ENCODE measurements at regions not wholly inside any gene's neighbourhood (a gene's known extent, or its start where the extent isn't known, plus 50 kb on each side); places are given as distances from the start of the nearest gene placed in this dataset.

DNA sequence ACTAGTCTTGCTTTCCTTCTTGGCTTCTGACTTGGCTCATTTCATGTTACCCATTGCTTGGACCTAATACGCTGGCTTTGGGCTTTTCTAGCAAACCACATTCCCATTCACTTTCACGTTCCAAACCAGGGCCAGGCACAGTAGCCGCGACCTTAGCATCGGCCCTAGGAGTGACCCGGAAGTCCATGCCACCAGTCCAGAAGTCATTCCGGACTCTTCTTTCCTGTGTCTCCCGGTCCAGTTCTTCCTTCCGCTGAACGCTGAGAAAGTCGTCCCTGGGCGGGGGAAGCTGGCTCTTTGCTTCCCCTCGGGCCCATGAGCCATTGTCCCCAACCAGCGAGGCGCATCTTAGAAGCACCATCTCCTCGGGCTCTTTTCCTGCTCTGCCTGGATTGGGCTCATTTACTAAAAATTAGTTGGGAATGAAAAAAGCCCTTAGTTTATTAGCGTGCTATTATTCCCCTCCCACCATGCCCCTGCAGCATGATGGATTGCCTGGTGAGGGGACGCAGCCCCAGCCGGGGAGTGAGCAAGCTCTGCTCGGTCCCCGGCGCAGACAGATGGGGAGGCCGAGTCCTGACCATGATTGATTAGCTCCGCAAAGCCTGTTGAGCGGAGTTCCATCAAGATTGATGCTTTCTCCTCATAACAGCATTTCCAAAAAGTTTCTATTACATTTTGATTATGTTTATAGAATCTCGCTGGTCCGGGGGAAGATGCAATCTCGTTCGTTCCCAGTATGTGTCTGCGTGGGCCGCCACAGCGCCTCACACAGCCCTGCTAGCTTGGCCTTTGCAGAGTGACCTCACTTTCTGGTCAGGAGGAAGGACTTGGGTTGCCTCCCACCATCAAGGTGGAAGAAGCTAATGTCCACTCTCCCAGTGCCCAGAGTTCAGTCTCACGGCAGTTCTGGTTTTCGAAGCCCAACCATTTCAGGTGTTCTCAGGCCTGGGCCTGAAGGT is 115.1 kb upstream of the TOP1 start:
- no peak for DNase-seq (ENCODE audit: low spot score)
- Histone ChIP-seq H3K4me3 (no peak overlapping the region), H3K27ac (no peak overlapping the region)
- TF ChIP-seq, protein P1, sequence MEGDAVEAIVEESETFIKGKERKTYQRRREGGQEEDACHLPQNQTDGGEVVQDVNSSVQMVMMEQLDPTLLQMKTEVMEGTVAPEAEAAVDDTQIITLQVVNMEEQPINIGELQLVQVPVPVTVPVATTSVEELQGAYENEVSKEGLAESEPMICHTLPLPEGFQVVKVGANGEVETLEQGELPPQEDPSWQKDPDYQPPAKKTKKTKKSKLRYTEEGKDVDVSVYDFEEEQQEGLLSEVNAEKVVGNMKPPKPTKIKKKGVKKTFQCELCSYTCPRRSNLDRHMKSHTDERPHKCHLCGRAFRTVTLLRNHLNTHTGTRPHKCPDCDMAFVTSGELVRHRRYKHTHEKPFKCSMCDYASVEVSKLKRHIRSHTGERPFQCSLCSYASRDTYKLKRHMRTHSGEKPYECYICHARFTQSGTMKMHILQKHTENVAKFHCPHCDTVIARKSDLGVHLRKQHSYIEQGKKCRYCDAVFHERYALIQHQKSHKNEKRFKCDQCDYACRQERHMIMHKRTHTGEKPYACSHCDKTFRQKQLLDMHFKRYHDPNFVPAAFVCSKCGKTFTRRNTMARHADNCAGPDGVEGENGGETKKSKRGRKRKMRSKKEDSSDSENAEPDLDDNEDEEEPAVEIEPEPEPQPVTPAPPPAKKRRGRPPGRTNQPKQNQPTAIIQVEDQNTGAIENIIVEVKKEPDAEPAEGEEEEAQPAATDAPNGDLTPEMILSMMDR (IDR thresholded peaks at IDR 0.05), result no peak

DNA sequence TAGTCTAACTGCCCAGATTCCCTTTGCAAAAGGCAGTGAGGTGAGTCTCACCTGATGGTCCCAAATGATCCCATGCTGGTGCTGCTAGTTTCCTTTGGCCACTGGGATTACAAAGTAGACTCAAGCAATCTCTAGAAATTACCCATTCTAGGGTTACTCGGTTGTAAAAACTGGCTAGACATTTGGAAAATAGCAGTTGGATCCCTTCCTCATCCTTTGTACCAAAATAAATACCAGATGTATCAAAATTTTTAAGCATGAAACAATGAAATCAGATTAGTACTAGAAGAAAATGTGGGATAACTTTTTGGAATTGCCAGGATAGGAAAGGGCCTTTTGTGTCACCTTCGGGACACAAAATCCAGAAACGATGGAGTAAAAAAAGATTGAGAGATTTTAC is 112.9 kb upstream of the TOP1 start:
- TF ChIP-seq, protein P1 (IDR thresholded peaks at IDR 0.05), result no peak
- Histone ChIP-seq H3K4me3 (no peak overlapping the region), H3K27ac (no peak overlapping the region)
- no peak for DNase-seq (ENCODE audit: low spot score)

DNA sequence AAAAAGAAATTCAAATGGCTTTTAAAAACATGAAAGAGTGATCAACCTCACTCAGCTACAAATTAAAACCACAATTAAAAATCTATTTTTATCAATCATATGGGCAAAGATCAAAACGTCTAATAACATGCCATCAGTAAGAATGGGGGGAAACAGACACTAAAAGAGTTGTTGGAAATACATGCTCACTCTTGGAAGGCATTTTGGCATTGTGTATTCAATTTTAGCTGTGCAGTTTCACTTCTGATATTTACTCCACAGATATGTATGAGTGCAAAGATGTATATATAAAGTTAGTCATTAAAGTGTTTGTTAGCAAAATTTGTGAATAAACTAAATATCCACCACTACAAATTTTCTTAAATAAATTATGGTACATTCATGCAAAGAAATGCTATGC is 112.3 kb upstream of the TOP1 start:
- no peak overlapping the region for H3K27ac ChIP-seq
- no peak for DNase-seq (ENCODE audit: low spot score)
- TF ChIP-seq, protein P1 (IDR thresholded peaks at IDR 0.05), result no peak
- H3K4me3 ChIP-seq, result no peak overlapping the region

DNA sequence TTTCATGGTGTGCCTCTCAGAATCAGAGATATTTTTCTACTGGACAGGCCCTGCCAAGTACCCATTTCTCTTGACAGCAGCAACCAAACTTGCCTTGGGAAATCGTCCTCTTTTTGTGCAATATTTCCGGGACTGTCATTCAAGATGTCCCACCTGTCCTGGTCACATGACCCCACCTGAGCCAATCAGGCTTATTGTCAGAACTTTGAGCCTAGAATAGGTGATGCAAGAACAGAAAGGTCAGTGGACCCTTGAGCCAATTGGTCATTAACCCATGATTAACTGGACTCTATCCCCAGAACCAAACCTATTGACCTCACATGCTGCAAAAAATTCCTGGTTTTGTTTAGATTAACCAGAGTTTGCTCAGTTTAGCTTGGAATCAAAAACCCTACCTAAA is 108.3 kb upstream of the TOP1 start:
- TF ChIP-seq, protein P1 (IDR thresholded peaks at IDR 0.05), result no peak
- Histone ChIP-seq H3K27ac (no peak overlapping the region), H3K4me3 (no peak overlapping the region)
- DNase-seq (ENCODE audit: low spot score), result no peak

DNA sequence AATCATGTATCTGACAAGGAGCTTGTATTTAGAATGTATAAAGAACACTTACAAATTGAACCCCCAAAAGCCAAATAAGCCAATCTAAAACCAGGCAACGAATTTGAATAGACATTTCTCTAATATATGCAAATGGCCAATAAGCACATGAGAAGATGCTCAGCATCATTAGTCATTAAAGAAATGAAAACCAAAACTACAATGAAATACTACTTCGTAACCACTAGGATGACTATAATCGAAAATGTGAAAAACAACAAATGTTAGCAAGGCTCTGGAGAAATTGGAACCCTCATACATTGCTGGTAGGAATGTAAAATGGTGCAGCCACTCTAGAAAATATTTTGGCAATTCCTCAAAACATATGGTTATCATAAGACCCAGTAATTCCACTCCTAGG is 105.8 kb upstream of the TOP1 start:
- TF ChIP-seq, protein P1 (IDR thresholded peaks at IDR 0.05), result no peak
- DNase-seq (ENCODE audit: low spot score), result no peak
- H3K4me3 ChIP-seq, result no peak overlapping the region
- no peak overlapping the region for H3K27ac ChIP-seq

DNA sequence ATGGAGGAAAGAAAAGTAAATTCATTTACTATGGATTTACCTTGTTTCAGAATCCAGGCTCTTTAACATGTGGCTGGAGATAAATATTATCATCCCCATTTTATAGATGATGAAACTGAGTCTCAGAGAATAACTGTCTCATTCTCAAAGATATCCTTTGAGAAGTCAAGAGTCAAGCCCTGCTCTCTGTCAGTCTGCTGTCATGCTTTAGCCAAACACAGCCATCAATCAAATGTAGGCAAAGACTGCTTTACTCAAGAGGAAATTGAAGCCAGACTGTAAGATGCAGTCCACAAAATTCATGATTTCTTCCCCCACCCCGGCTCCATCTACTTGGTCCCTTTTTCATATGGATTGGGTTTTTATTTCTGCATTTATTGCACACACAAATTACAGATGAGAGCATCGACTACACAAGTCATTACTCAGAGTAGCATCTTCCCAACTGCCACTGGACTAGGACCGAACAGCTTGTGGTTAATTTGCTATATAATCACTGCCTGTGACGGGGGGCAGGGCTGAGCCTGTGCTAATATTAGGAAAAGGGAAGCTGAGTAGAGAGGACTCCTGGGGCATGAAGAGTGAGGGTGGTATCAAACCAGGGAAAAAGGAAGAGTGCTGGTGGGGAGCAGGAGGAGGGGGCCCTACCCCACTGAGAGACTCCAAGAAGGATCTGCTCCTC is 102.7 kb upstream of the TOP1 start:
- TF ChIP-seq, protein P1 (IDR thresholded peaks at IDR 0.05), result no peak
- H3K27ac ChIP-seq, result no peak overlapping the region
- no peak overlapping the region for H3K4me3 ChIP-seq
- DNase-seq (ENCODE audit: low spot score), result no peak
